Vagina (tissue), 2 donors: ENCODE measurements at regions not wholly inside any gene's neighbourhood (a gene's known extent, or its start where the extent isn't known, plus 50 kb on each side); places are given as distances from the start of the nearest gene placed in this dataset.

Experiments used
- POLR2A ChIP-seq, 2 donors: fragments of 450-650 bp; IDR thresholded peaks; one replicate each; pipeline ENCODE4 v1.6.1; 2017; ENCODE audit warnings: antibody characterized with exemption in 2 of 2, mild to moderate bottlenecking in 2 of 2, moderate library complexity in 2 of 2
- POLR2AphosphoS5 ChIP-seq, 2 donors: sonication (generic); formaldehyde crosslinking; IDR thresholded peaks; one replicate each; pipeline ENCODE4 v1.9.0; 2017; ENCODE audit warnings: antibody characterized with exemption in 2 of 2, mild to moderate bottlenecking in 2 of 2, low read depth in 1 of 2; ENCODE audit not compliant: insufficient read depth in 1 of 2
- TF ChIP-seq, protein P1 (sequence below), 3 experiments: fragments of 450-650 bp in 2 of 3; fragments of 200-600 bp in 1 of 3; sonication (generic) in 1 of 3; IDR thresholded peaks; one replicate each; pipeline ENCODE4 v1.5.1; 2017 to 2019; ENCODE audit warnings: antibody characterized with exemption in 3 of 3, mild to moderate bottlenecking in 2 of 3, moderate library complexity in 2 of 3

DNA sequence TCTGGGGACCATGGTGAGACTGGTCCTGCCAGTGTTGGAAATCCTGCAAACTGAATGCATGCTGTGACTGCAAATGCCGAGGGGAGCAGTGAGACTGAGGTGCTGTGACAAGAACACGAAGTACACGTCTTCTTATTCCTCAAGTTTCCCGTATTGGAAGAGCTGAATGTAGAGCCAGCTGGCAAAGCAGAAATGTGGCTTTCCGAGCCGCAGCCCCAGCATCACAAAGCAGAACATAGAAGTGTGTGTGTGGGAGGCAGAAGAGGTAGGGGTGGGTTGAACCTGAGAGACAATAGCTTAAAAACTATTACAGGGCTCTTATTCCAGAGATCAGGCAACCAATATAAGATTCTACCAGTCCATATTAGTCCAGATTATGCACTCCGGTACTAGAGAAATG is 98.8 kb downstream of the CARTPT start:
- TF ChIP-seq POLR2A (IDR thresholded peaks at IDR 0.05) (no peak), POLR2AphosphoS5 (IDR thresholded peaks at IDR 0.05; ENCODE audit: insufficient read depth in 1 of 2, low read depth in 1 of 2) (no peak)
- TF ChIP-seq, protein P1, sequence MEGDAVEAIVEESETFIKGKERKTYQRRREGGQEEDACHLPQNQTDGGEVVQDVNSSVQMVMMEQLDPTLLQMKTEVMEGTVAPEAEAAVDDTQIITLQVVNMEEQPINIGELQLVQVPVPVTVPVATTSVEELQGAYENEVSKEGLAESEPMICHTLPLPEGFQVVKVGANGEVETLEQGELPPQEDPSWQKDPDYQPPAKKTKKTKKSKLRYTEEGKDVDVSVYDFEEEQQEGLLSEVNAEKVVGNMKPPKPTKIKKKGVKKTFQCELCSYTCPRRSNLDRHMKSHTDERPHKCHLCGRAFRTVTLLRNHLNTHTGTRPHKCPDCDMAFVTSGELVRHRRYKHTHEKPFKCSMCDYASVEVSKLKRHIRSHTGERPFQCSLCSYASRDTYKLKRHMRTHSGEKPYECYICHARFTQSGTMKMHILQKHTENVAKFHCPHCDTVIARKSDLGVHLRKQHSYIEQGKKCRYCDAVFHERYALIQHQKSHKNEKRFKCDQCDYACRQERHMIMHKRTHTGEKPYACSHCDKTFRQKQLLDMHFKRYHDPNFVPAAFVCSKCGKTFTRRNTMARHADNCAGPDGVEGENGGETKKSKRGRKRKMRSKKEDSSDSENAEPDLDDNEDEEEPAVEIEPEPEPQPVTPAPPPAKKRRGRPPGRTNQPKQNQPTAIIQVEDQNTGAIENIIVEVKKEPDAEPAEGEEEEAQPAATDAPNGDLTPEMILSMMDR (IDR thresholded peaks at IDR 0.05), result no peak
